Vagina (tissue), 2 donors: ENCODE measurements at regions not wholly inside any gene's neighbourhood (a gene's known extent, or its start where the extent isn't known, plus 50 kb on each side); places are given as distances from the start of the nearest gene placed in this dataset.

Experiments used
- DNase-seq, 2 donors: peaks; one replicate each; pipeline ENCODE4 v3.0.0-alpha.2; 2017; ENCODE audit errors: extremely low spot score in 2 of 2
- H3K27ac ChIP-seq: fragments of 200-600 bp; sonication (generic); one replicate; pipeline ENCODE4 v1.5.1; 2019
- H3K27me3 ChIP-seq: fragments of 200-600 bp; sonication (generic); one replicate; pipeline ENCODE4 v1.5.1; 2019
- H3K36me3 ChIP-seq, 2 donors: fragments of 200-600 bp; sonication (generic); one replicate each; pipeline ENCODE4 v1.5.1; 2017 to 2019
- H3K4me1 ChIP-seq: fragments of 200-600 bp; sonication (generic); one replicate; pipeline ENCODE4 v1.5.1; 2019
- H3K4me3 ChIP-seq, 2 donors: fragments of 200-600 bp; sonication (generic); 1 replicate in 1 of 2; 2 replicates in 1 of 2; pipeline ENCODE4 v1.5.1; 2016 to 2019
- H3K9me3 ChIP-seq: fragments of 200-600 bp; sonication (generic); one replicate; pipeline ENCODE4 v1.5.1; 2019
- CTCF ChIP-seq, 3 experiments: fragments of 450-650 bp in 2 of 3; fragments of 200-600 bp in 1 of 3; sonication (generic) in 1 of 3; IDR thresholded peaks; one replicate each; pipeline ENCODE4 v1.5.1; 2017 to 2019; ENCODE audit warnings: antibody characterized with exemption in 3 of 3, mild to moderate bottlenecking in 2 of 3, moderate library complexity in 2 of 3
- POLR2A ChIP-seq, 2 donors: fragments of 450-650 bp; IDR thresholded peaks; one replicate each; pipeline ENCODE4 v1.6.1; 2017; ENCODE audit warnings: antibody characterized with exemption in 2 of 2, mild to moderate bottlenecking in 2 of 2, moderate library complexity in 2 of 2
- POLR2AphosphoS5 ChIP-seq, 2 donors: sonication (generic); formaldehyde crosslinking; IDR thresholded peaks; one replicate each; pipeline ENCODE4 v1.9.0; 2017; ENCODE audit warnings: antibody characterized with exemption in 2 of 2, mild to moderate bottlenecking in 2 of 2, low read depth in 1 of 2; ENCODE audit not compliant: insufficient read depth in 1 of 2
- intact Hi-C: fragments of 100-400 bp; cut with DNase I; formaldehyde crosslinking; loops from one replicate; pipeline ENCODE4 v1.15.1; 2023

GRCh38 chr21:16307256-16307655, 577.5 kb downstream of the USP25 start:
- Histone ChIP-seq H3K9me3 (no peaks in the 10 kb centered on the region), H3K4me3 (peak overlapping the region; percentile 30), H3K4me1 (peaks cover 30% of the 10 kb centered on the region), H3K36me3 (no peaks in the 10 kb centered on the region), H3K27ac (peak overlapping the region; percentile 87), H3K27me3 (no peaks in the 10 kb centered on the region)
- TF ChIP-seq POLR2AphosphoS5 (IDR thresholded peaks at IDR 0.05; ENCODE audit: insufficient read depth in 1 of 2, low read depth in 1 of 2) (no peak), POLR2A (IDR thresholded peaks at IDR 0.05) (no peak), CTCF (IDR thresholded peaks at IDR 0.05) (no peak)
- intact Hi-C loops: loop anchor here (10.0 kb wide), 2 partner anchors 112 to 118 kb away; no protein-coding TSS in a partner anchor
- no peak for DNase-seq

GRCh38 chr21:16308269-16308668, 578.5 kb downstream of the USP25 start:
- Histone ChIP-seq H3K9me3 (no peaks in the 10 kb centered on the region), H3K4me3 (peak overlapping the region; percentile 30), H3K27me3 (no peaks in the 10 kb centered on the region), H3K27ac (peak overlapping the region; percentile 87), H3K36me3 (no peaks in the 10 kb centered on the region), H3K4me1 (peaks cover 22% of the 10 kb centered on the region)
- no peak for DNase-seq
- no peak for TF ChIP-seq CTCF (IDR thresholded peaks at IDR 0.05)
- no peak for TF ChIP-seq POLR2A (IDR thresholded peaks at IDR 0.05)
- peak in 1 of 2 donors; percentile 82 for TF ChIP-seq POLR2AphosphoS5 (IDR thresholded peaks at IDR 0.05; ENCODE audit: insufficient read depth in 1 of 2, low read depth in 1 of 2)
- intact Hi-C loops: loop anchor here (10.0 kb wide), 2 partner anchors 113 to 117 kb away; no protein-coding TSS in a partner anchor

- H3K27me3 ChIP-seq: no peaks in the 10 kb centered on the region
- intact Hi-C loops: loop anchor here (10.0 kb wide), 2 partner anchors 115 kb away; no protein-coding TSS in a partner anchor
- TF ChIP-seq POLR2AphosphoS5 (IDR thresholded peaks at IDR 0.05; ENCODE audit: insufficient read depth in 1 of 2, low read depth in 1 of 2) (no peak), CTCF (IDR thresholded peaks at IDR 0.05) (no peak), POLR2A (IDR thresholded peaks at IDR 0.05) (no peak)
- H3K9me3 ChIP-seq: no peaks in the 10 kb centered on the region
- H3K4me1 ChIP-seq: peaks cover 20% of the 10 kb centered on the region
- no peak for DNase-seq
- peak overlapping the region in 1 of 2 donors; percentile 7 for H3K4me3 ChIP-seq
- H3K27ac ChIP-seq: peak overlapping the region; percentile 87
- no peaks in the 10 kb centered on the region for H3K36me3 ChIP-seq
Observed at GRCh38 chr21:16309250-16309971, 579.6 kb downstream of the USP25 start.

- peak overlapping the region; percentile 87 for H3K27ac ChIP-seq
- no peak overlapping the region for H3K4me3 ChIP-seq
- DNase-seq: no peak
- H3K9me3 ChIP-seq: no peaks in the 10 kb centered on the region
- no peaks in the 10 kb centered on the region for H3K27me3 ChIP-seq
- intact Hi-C loops: loop anchor here (10.0 kb wide), 1 partner anchor 225 kb away; no protein-coding TSS in a partner anchor
- no peaks in the 10 kb centered on the region for H3K36me3 ChIP-seq
- TF ChIP-seq POLR2AphosphoS5 (IDR thresholded peaks at IDR 0.05; ENCODE audit: insufficient read depth in 1 of 2, low read depth in 1 of 2) (no peak), CTCF (IDR thresholded peaks at IDR 0.05) (no peak), POLR2A (IDR thresholded peaks at IDR 0.05) (no peak)
- peaks cover 20% of the 10 kb centered on the region for H3K4me1 ChIP-seq
Observed at GRCh38 chr21:16310176-16310575, 580.4 kb downstream of the USP25 start.

- DNase-seq: no peak
- no peak for TF ChIP-seq POLR2AphosphoS5 (IDR thresholded peaks at IDR 0.05; ENCODE audit: insufficient read depth in 1 of 2, low read depth in 1 of 2)
- TF ChIP-seq CTCF (IDR thresholded peaks at IDR 0.05): no peak
- no peak for TF ChIP-seq POLR2A (IDR thresholded peaks at IDR 0.05)
- intact Hi-C loops: loop anchor here (10.0 kb wide), 1 partner anchor 226 kb away; no protein-coding TSS in a partner anchor
- no peaks in the 10 kb centered on the region for H3K27me3 ChIP-seq
- peak overlapping the region; percentile 87 for H3K27ac ChIP-seq
- H3K9me3 ChIP-seq: no peaks in the 10 kb centered on the region
- no peaks in the 10 kb centered on the region for H3K36me3 ChIP-seq
- peaks cover 20% of the 10 kb centered on the region for H3K4me1 ChIP-seq
- no peak overlapping the region for H3K4me3 ChIP-seq
Observed at GRCh38 chr21:16311229-16311628, 581.4 kb downstream of the USP25 start.
